Upper lobe of left lung (tissue), 4 donors: ENCODE measurements at regions not wholly inside any gene's neighbourhood (a gene's known extent, or its start where the extent isn't known, plus 50 kb on each side); places are given as distances from the start of the nearest gene placed in this dataset.
A peak's percentile ranks its signal among the peaks of the same experiment; 100 is the strongest.
"Not testable (repeated sequence)": the region's sequence is repeated elsewhere in the genome, so short reads cannot be mapped to it uniquely, and the experiment has no call there.

Source experiments
- EP300 ChIP-seq, 4 donors: sonication (generic); formaldehyde crosslinking; IDR thresholded peaks; one replicate each; pipeline ENCODE4 v1.5.1; 2017; ENCODE audit warnings: antibody characterized with exemption in 4 of 4, control low read depth in 2 of 4
- POLR2A ChIP-seq, 4 donors: fragments of 450-650 bp; IDR thresholded peaks; one replicate each; pipeline ENCODE4 v1.5.1; 2016 to 2017; ENCODE audit warnings: antibody characterized with exemption in 4 of 4, mild to moderate bottlenecking in 2 of 4
- POLR2AphosphoS5 ChIP-seq, 2 donors: sonication (generic); formaldehyde crosslinking; IDR thresholded peaks; one replicate each; pipeline ENCODE4 v1.5.1; 2017; ENCODE audit warnings: antibody characterized with exemption in 2 of 2
- TF ChIP-seq, protein P1 (sequence below), 6 experiments: fragments of 450-650 bp in 4 of 6; fragments of 200-600 bp in 2 of 6; sonication (generic) in 2 of 6; IDR thresholded peaks; one replicate each; pipeline ENCODE4 v1.5.1; 2016 to 2019; ENCODE audit warnings: antibody characterized with exemption in 6 of 6

DNA sequence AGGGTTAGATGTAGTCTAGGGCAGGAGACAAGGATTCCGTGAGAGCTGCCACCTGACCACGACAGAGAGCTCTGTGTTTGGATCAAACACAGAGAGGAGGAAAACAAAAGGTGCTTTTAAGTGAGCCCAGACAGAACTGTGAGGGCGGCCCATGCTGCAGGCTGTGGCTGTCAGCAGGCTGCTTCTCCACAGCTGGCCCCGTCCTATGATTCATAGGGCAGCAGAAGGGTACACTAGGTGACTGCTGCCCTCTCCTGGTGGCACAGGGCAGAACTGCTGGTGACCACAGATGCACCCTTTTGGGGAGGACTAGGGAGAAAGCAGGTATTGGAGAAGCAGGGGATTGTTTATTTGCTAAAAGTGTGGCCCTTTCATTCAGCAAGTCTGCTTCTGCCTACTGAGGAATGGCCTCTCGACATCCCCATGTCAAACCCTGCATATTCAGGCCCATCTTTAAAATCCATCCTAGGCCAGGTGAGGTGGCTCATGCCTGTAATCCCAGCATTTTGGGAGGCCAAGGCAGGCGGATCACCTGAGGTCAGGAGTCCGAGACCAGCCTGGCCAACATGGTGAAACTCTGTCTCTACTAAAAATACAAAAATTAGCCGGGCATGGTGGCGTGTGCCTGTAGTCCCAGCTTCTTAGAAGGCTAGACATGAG, 234.4 kb upstream of the FRG2C start:
- TF ChIP-seq POLR2A, POLR2AphosphoS5, EP300 (IDR thresholded peaks at IDR 0.05): not testable (repeated sequence)
- TF ChIP-seq, protein P1, sequence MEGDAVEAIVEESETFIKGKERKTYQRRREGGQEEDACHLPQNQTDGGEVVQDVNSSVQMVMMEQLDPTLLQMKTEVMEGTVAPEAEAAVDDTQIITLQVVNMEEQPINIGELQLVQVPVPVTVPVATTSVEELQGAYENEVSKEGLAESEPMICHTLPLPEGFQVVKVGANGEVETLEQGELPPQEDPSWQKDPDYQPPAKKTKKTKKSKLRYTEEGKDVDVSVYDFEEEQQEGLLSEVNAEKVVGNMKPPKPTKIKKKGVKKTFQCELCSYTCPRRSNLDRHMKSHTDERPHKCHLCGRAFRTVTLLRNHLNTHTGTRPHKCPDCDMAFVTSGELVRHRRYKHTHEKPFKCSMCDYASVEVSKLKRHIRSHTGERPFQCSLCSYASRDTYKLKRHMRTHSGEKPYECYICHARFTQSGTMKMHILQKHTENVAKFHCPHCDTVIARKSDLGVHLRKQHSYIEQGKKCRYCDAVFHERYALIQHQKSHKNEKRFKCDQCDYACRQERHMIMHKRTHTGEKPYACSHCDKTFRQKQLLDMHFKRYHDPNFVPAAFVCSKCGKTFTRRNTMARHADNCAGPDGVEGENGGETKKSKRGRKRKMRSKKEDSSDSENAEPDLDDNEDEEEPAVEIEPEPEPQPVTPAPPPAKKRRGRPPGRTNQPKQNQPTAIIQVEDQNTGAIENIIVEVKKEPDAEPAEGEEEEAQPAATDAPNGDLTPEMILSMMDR (IDR thresholded peaks at IDR 0.05) = peak; percentile 75 to 88 (median 84)
